Stomach (tissue), 4 donors: ENCODE measurements at regions not wholly inside any gene's neighbourhood (a gene's known extent, or its start where the extent isn't known, plus 50 kb on each side); places are given as distances from the start of the nearest gene placed in this dataset.

Source experiments
- CTCF ChIP-seq, 7 experiments: fragments of 450-650 bp in 4 of 7; fragments of 200-600 bp in 3 of 7; sonication (generic) in 3 of 7; IDR thresholded peaks; one replicate each; pipeline ENCODE4 v1.5.1; 2016 to 2019; ENCODE audit warnings: antibody characterized with exemption in 7 of 7, control low read depth in 2 of 7, mild to moderate bottlenecking in 1 of 7
- EP300 ChIP-seq: sonication (generic); formaldehyde crosslinking; IDR thresholded peaks from one replicate; pipeline ENCODE4 v1.6.1; 2017; ENCODE audit warnings: antibody characterized with exemption
- POLR2A ChIP-seq, 4 donors: fragments of 450-650 bp; IDR thresholded peaks; one replicate each; pipeline ENCODE4 v1.6.1; 2016; ENCODE audit warnings: antibody characterized with exemption in 4 of 4, control low read depth in 2 of 4, mild to moderate bottlenecking in 1 of 4, moderate library complexity in 1 of 4

GRCh38 chrX:35101901-35102300 is 159.3 kb downstream of the FAM47B start:
- no peak for TF ChIP-seq CTCF (IDR thresholded peaks at IDR 0.05)
- no peak for TF ChIP-seq POLR2A (IDR thresholded peaks at IDR 0.05)
- TF ChIP-seq EP300: no peak
